OCI-LY1 (cell line): ENCODE measurements at regions not wholly inside any gene's neighbourhood (a gene's known extent, or its start where the extent isn't known, plus 50 kb on each side); places are given as distances from the start of the nearest gene placed in this dataset.

Experiments
- CTCF ChIP-seq: fragments of 200-600 bp; sonication (generic), shearing (Covaris generic); IDR thresholded peaks from 2 replicates; pipeline ENCODE4 v1.5.1; 2017; ENCODE audit warnings: mild to moderate bottlenecking, antibody characterized with exemption, low read length, moderate library complexity, mixed read lengths
- EZH2 ChIP-seq: fragments of 200-600 bp; sonication (generic), shearing (Covaris generic); IDR thresholded peaks from 2 replicates; pipeline ENCODE4 v1.8.0; 2017; ENCODE audit warnings: borderline replicate concordance, mixed run types, mild to moderate bottlenecking, antibody characterized with exemption, low read length, moderate library complexity, mixed read lengths

DNA sequence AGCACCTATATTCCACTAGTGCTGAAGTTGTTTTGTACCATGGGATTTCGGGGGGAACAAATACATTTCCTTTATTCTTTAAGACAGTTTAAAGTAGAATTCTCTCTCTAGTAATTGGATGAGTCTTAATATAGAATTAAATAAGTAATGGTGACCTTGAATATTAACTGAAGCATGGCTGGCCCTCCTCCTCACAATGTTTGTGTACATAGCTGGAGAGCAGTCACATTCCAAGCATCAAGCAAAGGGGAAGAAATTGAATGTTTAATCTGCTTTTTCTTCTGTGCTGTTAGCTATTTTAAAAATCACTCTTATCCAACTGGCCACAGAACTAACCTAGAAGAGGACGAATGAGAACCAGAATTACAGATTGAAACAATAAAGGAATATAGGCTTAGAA is 906.9 kb downstream of the CCSER2 start:
- no peak for TF ChIP-seq CTCF
- TF ChIP-seq EZH2, result no peak
